ENCODE measurements at regions not wholly inside any gene's neighbourhood (a gene's known extent, or its start where the extent isn't known, plus 50 kb on each side); places are given as distances from the start of the nearest gene placed in this dataset.

GRCh38 chr15:38666865-38667510, 102.4 kb upstream of the RASGRP1 start:
- Histone ChIP-seq H3K4me2 (ENCODE audit: low read depth, low read length) (no peak overlapping the region), H2AFZ (ENCODE audit: low read length) (no peak overlapping the region), H3K9me3 (replicated peaks; ENCODE audit: insufficient read depth, low read length) (no peaks in the 10 kb centered on the region), H3K36me3 (replicated peaks; ENCODE audit: insufficient read depth, low read length) (no peaks in the 10 kb centered on the region), H3K4me1 (ENCODE audit: low read length) (no peaks in the 10 kb centered on the region), H3K9ac (ENCODE audit: low read length) (no peak overlapping the region), H3F3A (ENCODE audit: insufficient read depth, low read length) (no peaks in the 10 kb centered on the region), H3K9me2 (replicated peaks; ENCODE audit: insufficient read depth, low read length) (no peaks in the 10 kb centered on the region), H3K79me2 (ENCODE audit: low read length) (no peaks in the 10 kb centered on the region), H3K27ac (ENCODE audit: low read length) (no peak overlapping the region), H3K27me3 (replicated peaks; ENCODE audit: insufficient read depth, low read length) (no peaks in the 10 kb centered on the region), H4K20me1 (ENCODE audit: insufficient read depth, low read length) (no peaks in the 10 kb centered on the region), H3K4me3 (ENCODE audit: low read length) (no peak overlapping the region)
- no peak for TF ChIP-seq CTCF (IDR thresholded peaks at IDR 0.05; ENCODE audit: low read length)
- DNase-seq: no peak

GRCh38 chr15:38667890-38668850, 103.6 kb upstream of the RASGRP1 start:
- DNase-seq: no peak
- Histone ChIP-seq H3K79me2 (ENCODE audit: low read length) (no peaks in the 10 kb centered on the region), H2AFZ (ENCODE audit: low read length) (no peak overlapping the region), H3K27me3 (replicated peaks; ENCODE audit: insufficient read depth, low read length) (no peaks in the 10 kb centered on the region), H3K27ac (ENCODE audit: low read length) (no peak overlapping the region), H3K9ac (ENCODE audit: low read length) (no peak overlapping the region), H3K9me3 (replicated peaks; ENCODE audit: insufficient read depth, low read length) (no peaks in the 10 kb centered on the region), H3K4me3 (ENCODE audit: low read length) (no peak overlapping the region), H4K20me1 (ENCODE audit: insufficient read depth, low read length) (no peaks in the 10 kb centered on the region), H3K9me2 (replicated peaks; ENCODE audit: insufficient read depth, low read length) (no peaks in the 10 kb centered on the region), H3F3A (ENCODE audit: insufficient read depth, low read length) (no peaks in the 10 kb centered on the region), H3K4me2 (ENCODE audit: low read depth, low read length) (no peak overlapping the region), H3K36me3 (replicated peaks; ENCODE audit: insufficient read depth, low read length) (no peaks in the 10 kb centered on the region), H3K4me1 (ENCODE audit: low read length) (no peaks in the 10 kb centered on the region)
- TF ChIP-seq CTCF (IDR thresholded peaks at IDR 0.05; ENCODE audit: low read length) (no peak), EZH2phosphoT487 (IDR thresholded peaks at IDR 0.05; ENCODE audit: low read length) (no peak), EZH2 (optimal IDR thresholded peaks at IDR 0.05; ENCODE audit: low read depth, low read length) (no peak)

- H4K20me1 ChIP-seq (ENCODE audit: insufficient read depth, low read length): no peaks in the 10 kb centered on the region
- no peak for TF ChIP-seq CTCF (IDR thresholded peaks at IDR 0.05; ENCODE audit: low read length)
- TF ChIP-seq EZH2 (optimal IDR thresholded peaks at IDR 0.05; ENCODE audit: low read depth, low read length): no peak
- TF ChIP-seq EZH2phosphoT487 (IDR thresholded peaks at IDR 0.05; ENCODE audit: low read length): no peak
- H3K27me3 ChIP-seq (replicated peaks; ENCODE audit: insufficient read depth, low read length): no peaks in the 10 kb centered on the region
Observed at GRCh38 chr15:38668898-38669391, 104.3 kb upstream of the RASGRP1 start.

More at GRCh38 chr15:38668898-38669391, 104.3 kb upstream of the RASGRP1 start:
- Histone ChIP-seq H3K27ac (ENCODE audit: low read length) (no peak overlapping the region), H3K36me3 (replicated peaks; ENCODE audit: insufficient read depth, low read length) (no peaks in the 10 kb centered on the region), H2AFZ (ENCODE audit: low read length) (no peak overlapping the region), H3K9me2 (replicated peaks; ENCODE audit: insufficient read depth, low read length) (no peaks in the 10 kb centered on the region), H3K4me1 (ENCODE audit: low read length) (no peaks in the 10 kb centered on the region), H3K4me2 (ENCODE audit: low read depth, low read length) (no peak overlapping the region), H3K4me3 (ENCODE audit: low read length) (no peak overlapping the region), H3K9me3 (replicated peaks; ENCODE audit: insufficient read depth, low read length) (no peaks in the 10 kb centered on the region), H3K9ac (ENCODE audit: low read length) (no peak overlapping the region), H3K79me2 (ENCODE audit: low read length) (no peaks in the 10 kb centered on the region), H3F3A (ENCODE audit: insufficient read depth, low read length) (no peaks in the 10 kb centered on the region)
- no peak for DNase-seq

Data from MM.1S (cell line).